ENCODE measurements at regions not wholly inside any gene's neighbourhood (a gene's known extent, or its start where the extent isn't known, plus 50 kb on each side); places are given as distances from the start of the nearest gene placed in this dataset.

DNA sequence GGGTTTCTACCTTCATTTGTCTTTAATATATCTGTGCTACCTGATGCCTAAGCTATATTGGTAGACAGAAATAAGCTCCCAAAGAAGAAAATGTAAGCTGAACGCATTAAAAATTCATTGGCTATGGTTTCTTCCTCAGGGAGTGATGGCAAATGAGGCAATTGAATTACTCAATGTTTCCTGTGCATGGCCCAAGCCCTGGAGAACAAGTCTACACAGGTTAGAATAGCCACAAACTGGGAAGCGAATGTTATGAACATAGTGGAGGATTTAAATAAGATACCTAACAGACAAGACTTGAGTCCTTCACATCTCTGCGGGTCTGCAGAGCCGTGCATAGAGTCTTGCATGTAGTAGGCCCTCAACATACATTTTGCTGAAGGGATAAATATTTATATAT lies 350.3 kb downstream of the RWDD3 start:
- TF ChIP-seq CTCF (IDR thresholded peaks at IDR 0.05) (no peak), POLR2A (IDR thresholded peaks at IDR 0.05) (no peak), EP300 (IDR thresholded peaks at IDR 0.05; ENCODE audit: low read depth) (no peak)
